Medulla oblongata (tissue), 1 donor: ENCODE measurements at regions not wholly inside any gene's neighbourhood (a gene's known extent, or its start where the extent isn't known, plus 50 kb on each side); places are given as distances from the start of the nearest gene placed in this dataset.
"Not testable (repeated sequence)": the region's sequence is repeated elsewhere in the genome, so short reads cannot be mapped to it uniquely, and the experiment has no call there.

ENCODE experiments used
- DNase-seq: peaks from one replicate; pipeline ENCODE4 v3.0.0-alpha.2; 2015; ENCODE audit errors: extremely low spot score

DNA sequence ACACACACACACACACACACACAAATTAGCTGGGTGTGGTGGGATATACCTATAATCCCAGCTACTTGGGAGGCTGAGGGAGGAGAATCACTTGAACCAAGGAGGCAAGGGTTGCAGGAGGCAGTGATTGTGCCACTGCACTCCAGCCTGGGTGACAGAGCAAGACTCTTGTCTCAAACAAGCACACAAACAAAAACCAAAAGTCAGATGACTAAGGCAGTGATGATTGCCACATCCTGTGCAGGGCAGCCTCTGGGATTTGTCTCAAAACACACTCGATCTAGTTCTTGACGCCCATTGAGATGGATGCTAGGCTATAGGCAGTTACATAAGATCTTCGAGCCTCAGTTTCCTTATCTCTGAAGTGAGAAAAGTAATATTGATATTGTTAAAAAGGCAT, 183.1 kb upstream of the NOTCH2NLA start:
- DNase-seq = not testable (repeated sequence)

DNA sequence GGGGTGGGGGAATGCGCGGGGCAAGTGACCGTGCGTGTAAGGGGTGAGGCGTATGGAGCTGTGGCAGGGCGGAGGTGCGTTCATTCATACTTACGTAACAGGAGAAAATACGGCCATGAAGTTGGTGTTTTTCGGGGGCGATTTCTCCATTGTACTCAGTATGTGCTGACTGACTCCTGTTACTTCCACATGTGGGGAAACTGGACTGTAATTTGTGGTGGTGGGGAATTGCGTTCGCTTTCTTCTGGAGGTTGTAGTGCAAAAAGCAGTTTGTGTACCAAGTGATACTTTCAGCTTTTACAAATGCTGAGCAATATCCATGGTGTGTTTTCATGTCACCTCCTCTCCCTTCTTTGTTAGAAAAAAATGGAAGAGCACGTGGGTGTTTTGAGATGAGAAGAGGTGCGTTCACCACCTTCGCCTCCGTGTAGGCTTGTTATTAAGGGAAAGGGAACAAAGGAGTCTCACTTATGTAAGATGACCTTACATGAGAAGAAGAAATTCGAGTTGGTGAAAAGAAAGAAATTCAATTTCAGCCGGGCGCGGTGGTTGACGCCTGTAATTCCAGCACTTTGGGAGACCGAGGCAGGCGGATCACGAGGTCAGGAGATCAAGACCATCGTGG, 181.1 kb upstream of the NOTCH2NLA start:
- DNase-seq = peak; percentile 34

DNA sequence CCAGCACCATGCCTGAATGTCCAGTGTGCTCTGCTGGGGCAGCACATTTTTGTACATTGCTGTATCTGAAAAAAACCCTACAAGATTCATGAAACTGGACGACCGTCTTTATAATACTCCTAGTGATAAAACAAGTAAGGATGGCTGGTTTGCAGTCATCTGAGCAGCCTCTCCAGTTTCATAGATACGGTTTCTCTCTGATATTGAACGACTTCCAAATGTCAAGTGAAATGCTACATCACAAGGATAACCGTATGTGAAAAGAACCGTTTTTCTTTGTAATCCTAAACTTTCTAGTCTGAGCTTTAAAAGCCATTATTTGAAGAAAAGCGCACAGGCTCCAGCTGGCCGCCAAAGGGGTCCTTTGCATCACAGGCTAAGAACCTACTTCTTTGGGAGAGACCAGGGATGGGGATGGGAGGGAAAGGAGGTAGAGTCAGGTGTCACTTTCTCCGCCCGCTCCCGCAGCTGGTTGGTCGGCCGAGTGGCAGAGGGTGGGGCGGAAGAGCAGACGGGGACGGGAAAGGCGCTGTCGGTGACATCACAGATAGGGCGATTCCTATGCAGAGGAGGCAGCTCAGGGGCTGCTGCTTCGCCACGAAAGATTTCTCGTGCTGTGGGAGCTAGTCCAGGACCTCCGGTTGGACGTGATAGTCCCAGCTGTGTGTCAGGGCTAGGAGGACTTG, 180.4 kb upstream of the NOTCH2NLA start:
- DNase-seq = peak; percentile 58

DNA sequence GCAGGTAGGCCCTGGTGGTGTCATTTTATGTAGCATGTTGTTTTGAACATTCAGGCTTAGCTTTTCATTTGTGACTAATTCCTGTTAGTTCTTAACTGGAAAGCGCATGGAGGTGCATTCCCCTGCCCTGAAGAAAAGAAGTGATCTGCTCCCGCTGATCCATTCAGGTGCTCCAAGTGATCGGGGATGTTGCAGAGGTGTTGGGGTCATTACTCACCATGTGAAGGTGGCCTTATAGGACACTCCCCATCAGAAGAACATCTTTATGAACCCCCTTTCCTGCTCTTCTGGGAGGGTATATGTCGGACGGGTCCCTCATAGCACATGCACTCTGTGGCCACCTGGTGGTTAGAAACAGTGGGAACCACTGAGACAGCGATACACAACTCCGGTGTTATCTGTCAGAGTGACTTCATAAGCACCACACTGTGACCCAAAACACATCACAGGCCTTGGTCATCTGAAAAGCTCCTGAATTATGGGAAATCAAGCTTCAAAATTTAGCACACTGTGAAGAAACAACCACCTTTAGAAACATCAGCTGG, 172.5 kb upstream of the NOTCH2NLA start:
- DNase-seq = peak; percentile 5

DNA sequence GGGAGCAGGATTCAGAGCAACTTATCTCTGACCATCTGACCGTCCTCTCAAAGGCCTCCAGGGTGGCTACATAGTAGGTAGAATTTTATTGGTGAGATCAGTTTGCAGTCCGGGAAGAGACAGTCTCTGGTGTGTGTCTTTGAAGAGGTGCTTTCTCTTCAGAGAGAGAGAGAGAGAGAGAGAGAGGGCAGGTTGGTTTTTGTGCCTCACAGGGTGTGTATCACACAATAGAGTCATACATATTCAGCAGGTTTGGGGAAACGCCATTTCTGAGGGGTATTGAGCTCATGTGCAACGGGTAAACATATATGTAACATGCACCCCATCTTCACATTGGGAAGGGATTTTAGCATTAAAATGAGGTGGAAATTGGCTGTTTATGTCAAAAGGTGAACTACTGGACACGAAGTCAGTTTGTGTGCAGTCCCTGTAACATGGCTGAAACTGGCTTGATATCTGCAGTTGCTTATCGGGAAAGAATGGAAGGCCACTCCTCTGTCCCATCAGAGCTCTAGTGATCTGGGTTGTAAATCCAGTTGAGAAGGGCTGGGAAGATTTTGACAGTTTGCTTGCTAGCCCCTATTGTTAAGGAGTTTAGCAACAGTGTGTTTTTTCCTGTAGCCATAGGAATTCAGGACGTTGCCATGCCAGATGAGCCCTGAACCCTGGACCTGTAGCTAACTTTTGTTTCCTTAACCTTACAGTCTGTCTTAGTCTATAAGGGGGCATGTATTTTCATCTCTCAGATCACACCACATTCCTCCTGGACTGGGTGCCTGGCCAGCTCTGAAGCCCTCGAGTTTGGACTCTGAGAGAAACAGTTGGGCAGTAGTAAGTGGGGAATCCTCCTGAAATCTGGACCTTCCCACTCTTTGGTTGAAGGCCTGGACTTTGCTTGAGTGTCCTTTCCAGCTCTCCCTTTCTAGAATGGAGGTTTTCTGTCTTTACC, 171.6 kb upstream of the NOTCH2NLA start:
- DNase-seq = not testable (repeated sequence)

DNA sequence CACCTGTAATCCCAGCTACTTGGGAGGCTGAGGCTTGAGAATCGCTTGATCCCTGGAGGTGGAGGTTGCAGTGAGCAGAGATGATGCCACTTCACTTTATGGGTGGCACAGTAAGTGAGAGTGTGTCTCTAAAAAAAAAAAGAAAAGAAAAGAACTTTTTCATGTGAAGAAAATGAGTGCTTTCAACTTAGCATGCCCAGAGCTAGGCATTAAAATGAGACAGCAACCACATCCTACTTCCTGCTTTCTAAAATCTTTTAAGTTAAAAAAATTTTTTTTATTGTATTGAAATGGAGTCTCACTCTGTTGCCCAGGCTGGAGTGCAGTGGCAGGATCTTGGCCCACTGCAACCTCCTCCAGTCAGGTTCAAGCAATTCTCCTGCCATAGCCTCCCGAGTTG, 170.4 kb upstream of the NOTCH2NLA start:
- not testable (repeated sequence) for DNase-seq

DNA sequence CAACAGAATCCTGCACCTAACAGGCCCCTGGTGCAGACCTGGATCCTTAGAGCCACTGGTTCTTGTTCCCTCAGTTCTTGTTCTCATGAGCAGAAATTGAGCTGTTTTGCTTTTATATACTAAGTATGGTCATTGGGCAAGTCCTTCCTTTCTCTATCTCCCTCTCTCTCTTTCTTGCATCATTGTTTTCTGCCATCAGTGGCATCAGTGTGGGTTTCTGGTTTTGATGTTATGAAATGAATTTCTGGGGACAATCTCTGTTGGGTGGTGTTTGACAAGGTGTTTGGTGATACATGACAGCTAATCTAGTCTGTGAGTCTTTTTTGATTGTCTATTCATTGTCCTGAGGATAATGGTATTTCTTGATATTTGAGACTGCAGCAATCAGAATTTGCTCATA, 168.0 kb upstream of the NOTCH2NLA start:
- DNase-seq = not testable (repeated sequence)

DNA sequence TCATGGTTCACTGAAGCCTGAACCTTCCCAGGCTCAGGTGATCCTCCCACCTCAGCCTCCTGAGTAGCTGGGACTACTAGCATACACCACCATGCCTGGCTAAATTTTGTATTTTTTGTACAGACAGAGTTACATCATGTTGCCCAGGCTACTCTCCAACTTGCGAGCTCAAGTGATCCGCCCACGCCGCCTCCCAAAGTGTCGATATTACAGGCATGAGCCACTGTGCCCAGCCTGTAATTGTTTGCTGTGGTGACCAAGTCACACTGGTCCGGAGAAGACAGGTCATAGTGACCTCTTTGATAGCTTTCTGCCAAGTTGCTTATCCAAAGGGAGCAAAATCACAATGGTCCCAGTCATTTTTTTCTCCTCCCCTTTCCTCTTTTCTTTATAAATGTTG, 167.4 kb upstream of the NOTCH2NLA start:
- DNase-seq = not testable (repeated sequence)

DNA sequence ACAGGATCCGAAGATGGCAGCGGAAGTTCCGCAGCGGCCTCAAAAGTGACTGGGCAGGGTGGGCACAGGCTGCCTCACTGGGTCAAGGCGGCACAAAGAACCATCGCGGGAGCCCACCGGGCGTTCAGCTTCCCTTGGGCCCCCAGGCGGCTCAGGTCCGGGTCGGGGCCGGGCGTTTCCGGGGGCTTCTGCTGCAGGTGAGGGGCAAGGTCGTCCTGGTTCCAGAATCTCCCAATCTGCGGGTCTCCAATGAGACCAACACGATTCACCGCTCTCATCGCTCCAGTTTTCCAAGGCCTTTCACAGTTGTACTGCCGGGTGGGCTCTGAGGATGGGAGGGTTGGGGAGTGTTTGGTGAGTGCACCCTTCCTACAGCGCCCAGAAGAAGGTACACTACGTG, 165.0 kb upstream of the NOTCH2NLA start:
- not testable (repeated sequence) for DNase-seq

DNA sequence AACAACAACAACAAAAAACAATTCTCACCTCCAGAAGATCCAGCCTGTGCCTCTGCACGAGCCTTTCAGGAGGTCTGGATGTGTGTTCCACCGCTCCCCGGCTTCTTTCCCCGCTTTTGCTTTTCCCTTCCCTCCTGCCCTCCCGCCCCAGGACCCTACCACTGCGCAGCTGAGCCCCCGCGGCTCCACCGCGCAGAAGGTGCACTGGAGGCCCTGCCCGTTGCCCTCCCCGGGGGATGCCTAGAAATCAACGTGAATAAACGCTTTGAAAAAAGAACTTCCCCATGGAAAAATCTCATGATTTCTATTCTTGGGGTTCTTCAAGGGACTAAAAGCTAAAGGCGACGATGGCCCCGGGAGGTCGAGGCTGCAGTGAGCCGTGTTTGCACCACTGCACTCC, 164.3 kb upstream of the NOTCH2NLA start:
- DNase-seq = not testable (repeated sequence)

DNA sequence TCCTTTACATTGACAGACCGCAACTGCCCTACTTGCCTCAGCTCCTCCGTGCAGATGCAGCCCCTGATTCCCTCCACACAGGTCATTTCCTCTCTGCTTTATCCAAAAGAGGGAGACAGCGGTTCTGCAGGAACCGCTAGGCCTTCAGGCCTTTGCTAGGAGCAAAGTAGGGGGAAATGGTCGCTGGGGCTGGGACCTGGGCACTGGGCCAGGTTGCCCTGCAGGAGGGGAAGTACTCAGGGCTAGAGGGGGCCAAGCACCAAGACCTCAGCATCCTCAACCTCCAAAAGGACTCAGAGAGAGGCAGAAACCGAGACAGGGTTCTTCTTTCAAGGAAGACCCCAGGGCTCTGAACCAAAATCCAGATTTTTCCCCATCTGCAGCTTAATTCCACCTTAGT, 160.4 kb upstream of the NOTCH2NLA start:
- DNase-seq = not testable (repeated sequence)

DNA sequence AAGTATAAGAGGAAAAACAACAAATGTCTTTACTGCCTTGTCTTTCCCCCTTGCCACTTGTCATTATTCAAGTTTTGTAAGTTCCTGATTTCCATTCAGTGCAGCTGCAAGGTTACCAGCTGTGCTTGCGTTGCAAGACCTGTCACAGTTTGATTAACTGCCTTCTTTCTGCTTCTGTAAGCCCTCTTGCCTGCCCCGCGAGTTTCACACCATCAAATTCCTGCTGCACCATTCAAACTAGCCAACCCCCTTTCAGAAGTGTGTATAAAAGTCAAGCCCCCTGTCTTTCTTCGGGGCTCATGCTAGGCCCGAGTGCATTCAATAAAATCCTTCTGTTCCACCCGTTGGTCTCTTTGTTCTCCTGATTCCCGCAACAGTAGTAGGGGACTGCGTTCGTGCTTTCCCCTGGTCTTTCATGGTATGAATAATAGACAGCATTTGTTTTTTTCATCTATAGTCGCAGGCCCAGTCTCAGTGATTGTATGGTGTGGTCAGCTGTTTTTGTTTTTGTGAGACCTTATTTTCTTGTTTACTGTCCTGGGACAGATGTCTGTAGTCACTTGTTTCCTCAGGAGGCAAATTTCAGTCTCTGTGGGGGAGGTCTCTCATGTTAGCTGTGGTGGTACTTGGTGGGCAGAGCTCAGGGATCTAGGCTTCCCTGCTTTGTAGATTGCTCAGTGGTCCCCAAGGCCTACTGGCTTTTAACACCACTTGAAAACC, 159.1 kb upstream of the NOTCH2NLA start:
- DNase-seq = not testable (repeated sequence)

DNA sequence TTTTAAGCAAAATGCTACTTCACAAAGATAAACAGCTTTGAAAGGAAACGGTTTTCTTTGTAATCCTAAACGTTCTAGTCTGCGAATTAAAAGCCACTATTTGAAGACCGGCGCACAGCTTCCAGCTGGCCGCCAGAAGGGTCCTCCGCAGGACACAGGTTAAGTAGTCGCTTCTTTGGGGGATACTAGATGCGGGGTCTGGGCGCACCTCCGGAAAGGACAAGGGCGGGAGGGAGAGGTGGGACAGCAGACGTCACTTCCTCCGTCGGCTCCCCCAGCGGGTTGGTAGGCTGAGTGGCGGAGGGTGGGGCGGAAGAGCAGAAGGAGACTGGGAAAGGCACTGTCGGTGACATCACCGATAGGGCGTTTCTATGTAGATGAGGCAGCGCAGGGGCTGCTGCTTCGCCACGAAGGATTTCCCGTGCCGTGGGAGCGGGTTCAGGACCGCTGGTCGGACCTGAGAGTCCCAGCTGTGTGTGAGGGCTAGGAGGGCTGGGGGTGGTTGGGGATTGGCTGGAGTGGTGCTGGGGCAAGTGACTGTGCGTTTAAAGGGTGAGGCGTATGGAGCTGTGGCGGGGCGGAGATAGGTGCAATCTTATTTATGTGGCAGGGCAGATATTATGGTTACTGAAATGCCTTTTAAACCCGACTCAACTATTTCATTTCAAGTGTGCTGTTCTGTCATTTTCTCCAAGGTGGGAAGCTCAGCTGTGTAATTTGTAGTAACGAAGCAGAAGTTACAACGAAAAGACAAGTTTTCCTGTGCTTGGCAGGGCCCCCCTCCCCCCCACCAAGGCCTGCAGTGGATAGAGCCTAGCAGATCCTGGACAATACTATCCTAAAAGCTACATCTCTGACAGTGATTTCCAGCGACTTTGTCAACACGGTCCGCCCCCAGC, 158.3 kb upstream of the NOTCH2NLA start:
- peak; percentile 93 for DNase-seq

DNA sequence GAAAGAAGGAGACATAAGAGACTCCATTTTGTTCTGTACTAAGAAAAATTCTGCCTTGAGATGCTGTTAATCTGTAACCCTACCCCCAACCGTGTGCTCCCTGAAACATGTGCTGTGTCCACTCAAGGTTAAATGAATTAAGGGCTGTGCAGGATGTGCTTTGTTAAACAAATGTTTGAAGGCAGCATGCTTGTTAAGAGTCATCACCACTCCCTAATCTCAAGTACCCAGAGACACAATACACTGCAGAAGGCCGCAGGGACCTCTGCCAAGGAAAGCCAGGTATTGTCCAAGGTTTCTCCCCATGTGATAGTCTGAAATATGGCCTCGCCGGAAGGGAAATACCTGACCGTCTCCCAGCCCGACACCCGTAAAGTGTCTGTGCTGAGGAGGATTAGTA, 152.4 kb upstream of the NOTCH2NLA start:
- DNase-seq = not testable (repeated sequence)

DNA sequence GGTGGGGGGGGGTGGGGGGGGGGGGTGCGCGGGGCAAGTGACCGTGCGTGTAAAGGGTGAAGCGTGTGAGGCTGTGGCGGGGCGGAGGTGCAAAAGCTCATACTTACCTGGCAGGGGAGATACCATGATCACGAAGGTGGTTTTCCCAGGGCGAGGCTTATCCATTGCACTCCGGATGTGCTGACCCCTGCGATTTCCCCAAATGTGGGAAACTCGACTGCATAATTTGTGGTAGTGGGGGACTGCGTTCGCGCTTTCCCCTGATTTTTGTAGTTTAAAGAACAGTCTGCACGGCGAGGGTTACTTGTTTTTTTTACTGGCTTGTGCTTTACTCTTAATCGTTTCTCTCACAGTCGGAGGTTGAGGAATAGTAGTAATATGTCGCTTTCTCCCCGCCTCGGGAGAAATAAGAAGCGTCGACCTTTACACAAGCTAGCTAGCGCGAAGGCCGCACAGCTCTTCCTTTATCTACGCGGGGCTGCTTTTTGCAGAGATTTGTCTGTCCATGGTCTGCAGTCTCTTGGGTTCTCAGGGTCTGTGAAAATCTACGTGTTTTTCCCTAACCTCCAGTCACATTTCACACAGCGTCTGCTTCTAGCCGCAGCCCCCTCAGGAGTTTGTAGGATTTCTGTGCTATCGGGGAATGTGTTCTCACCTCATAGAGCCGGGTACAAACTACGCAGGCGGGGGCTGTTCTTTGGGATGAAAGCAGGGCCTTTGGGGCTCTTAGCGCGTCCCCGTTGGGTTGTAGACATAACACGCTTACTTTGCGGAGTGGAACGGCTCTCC, 148.1 kb upstream of the NOTCH2NLA start:
- DNase-seq = peak; percentile 94

DNA sequence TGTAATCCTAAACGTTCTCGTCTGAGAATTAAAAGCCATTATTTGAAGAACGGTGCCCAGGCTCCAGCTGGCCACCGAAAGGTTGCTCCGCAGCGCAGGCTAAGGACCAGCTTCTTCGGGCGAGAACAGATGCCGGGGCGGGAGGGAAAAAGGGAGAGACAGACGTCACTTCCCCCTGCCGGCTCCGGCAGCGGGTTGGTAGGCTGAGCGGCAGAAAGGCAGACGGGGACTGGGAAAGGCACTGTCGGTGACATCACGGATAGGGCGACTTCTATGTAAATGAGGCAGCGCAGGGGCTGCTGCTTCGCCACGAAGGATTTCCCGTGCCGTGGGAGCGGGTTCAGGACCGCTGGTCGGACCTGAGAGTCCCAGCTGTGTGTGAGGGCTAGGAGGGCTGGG, 147.5 kb upstream of the NOTCH2NLA start:
- DNase-seq = peak; percentile 89

DNA sequence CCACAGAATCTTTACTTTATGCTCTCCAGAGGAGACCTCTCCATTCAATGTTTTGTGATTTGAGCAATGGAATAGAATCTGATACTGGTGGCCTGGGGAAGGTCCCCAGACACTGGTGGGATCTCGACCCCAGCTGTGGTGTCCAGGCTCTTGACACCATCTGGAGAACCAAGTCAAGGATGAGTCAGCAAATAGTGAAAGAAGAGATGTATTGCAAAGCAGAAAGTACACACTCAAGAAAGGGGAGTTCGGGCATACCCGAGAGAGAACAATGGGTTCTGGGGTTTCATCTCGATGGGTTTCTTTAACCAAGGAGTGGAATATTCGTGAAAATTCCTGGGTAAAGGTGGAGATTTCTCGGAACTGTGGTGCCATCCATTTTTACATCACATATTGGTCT, 146.3 kb upstream of the NOTCH2NLA start:
- DNase-seq = not testable (repeated sequence)

DNA sequence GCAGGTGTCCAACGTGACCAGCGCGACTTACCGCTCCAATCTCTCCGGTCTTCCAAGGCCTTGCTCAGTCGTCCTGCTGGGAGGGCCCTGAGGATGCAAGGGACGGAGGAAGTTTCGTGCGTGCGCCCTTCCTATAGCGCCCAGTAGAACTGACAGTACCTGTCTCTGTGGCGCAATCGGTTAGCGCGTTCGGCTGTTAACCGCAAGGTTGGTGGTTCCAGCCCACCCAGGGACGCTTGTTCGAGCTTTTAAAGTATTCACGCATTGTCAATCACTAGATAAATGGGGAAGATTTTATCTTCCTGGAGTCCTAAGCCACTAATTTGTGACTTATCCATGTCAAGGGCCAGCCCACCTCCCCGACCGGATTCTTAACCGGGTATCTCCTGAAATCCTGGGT, 141.1 kb upstream of the NOTCH2NLA start:
- DNase-seq = peak; percentile 11

DNA sequence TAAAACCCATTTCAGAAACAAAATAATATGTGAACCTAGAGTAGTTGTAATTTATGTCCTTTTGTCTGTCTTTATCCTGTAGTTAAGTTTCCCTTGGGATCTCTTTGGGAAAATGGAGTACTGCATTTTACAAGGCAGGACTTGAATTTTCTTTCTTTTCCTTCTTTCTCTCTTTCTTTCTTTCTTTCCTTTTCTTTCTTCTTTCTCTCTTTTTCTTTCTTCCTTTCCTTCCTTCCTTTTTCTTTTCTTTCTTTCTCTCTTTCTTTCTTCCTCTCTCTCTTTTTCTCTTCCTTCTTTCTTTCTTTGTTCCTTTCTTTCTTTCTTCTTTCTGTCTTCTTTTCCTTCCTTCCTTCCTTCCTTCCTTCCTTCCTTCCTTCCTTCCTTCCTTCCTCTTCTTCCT, 126.6 kb upstream of the NOTCH2NLA start:
- not testable (repeated sequence) for DNase-seq

DNA sequence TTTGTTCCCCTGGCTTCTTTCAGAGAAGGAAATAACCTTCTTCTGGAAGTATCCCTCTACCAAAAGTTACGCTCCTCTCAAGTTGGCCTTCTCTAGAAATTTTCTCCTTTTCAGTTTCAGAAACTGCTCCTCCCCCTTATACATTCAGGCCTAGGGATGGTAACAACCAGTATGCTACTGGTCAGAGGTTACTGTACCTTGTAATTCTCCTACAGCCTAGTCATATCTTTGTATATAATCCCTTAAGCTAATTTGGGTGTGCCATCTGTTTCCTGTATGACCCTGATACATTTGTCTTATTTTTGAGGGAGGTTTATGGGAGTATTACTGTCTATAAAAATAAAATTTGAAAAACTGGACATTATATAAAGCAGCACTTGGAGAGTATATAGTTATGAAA, 98.0 kb upstream of the NOTCH2NLA start:
- not testable (repeated sequence) for DNase-seq
